H9 (cell line): ENCODE measurements at regions not wholly inside any gene's neighbourhood (a gene's known extent, or its start where the extent isn't known, plus 50 kb on each side); places are given as distances from the start of the nearest gene placed in this dataset.

ENCODE experiments used
- DNase-seq: peaks from one replicate; pipeline ENCODE4 v3.0.0-alpha.2; 2017
- H2AFZ ChIP-seq: one replicate; pipeline ENCODE4 v1.6.1; 2013; ENCODE audit warnings: mild to moderate bottlenecking, low read length, control low read depth, moderate library complexity
- H2AK5ac ChIP-seq: 2 replicates; pipeline ENCODE4 v1.6.1; 2013; ENCODE audit warnings: low read length, control low read depth, mixed read lengths; ENCODE audit not compliant: insufficient read length
- H2BK120ac ChIP-seq: one replicate; pipeline ENCODE4 v1.6.1; 2013; ENCODE audit warnings: low read depth, mild to moderate bottlenecking, low read length, control low read depth, inconsistent platforms; ENCODE audit not compliant: poor library complexity, severe bottlenecking
- H2BK12ac ChIP-seq: 2 replicates; pipeline ENCODE4 v1.6.1; 2013; ENCODE audit warnings: low read length, control low read depth, mixed read lengths, low read depth; ENCODE audit not compliant: insufficient read length
- H2BK15ac ChIP-seq: 2 replicates; pipeline ENCODE4 v1.6.1; 2013; ENCODE audit warnings: low read depth, low read length, control low read depth
- H2BK20ac ChIP-seq: one replicate; pipeline ENCODE4 v1.6.1; 2013; ENCODE audit warnings: low read depth, mild to moderate bottlenecking, low read length, control low read depth, inconsistent platforms; ENCODE audit not compliant: poor library complexity, severe bottlenecking
- H2BK5ac ChIP-seq: 2 replicates; pipeline ENCODE4 v1.6.1; 2013; ENCODE audit warnings: low read length, control low read depth, mixed read lengths; ENCODE audit not compliant: insufficient read length
- H3K14ac ChIP-seq: 2 replicates; pipeline ENCODE4 v1.6.1; 2013; ENCODE audit warnings: low read length, control low read depth; ENCODE audit not compliant: insufficient read depth
- H3K18ac ChIP-seq: 2 replicates; pipeline ENCODE4 v1.6.1; 2013; ENCODE audit warnings: low read depth, mild to moderate bottlenecking, mixed read lengths, low read length, control low read depth; ENCODE audit not compliant: insufficient read length
- H3K23ac ChIP-seq: 2 replicates; pipeline ENCODE4 v1.6.1; 2013; ENCODE audit warnings: low read length, control low read depth, mixed read lengths, low read depth; ENCODE audit not compliant: insufficient read length
- H3K23me2 ChIP-seq: 2 replicates; pipeline ENCODE4 v1.6.1; 2013; ENCODE audit warnings: low read depth, mild to moderate bottlenecking, mixed read lengths, low read length, control low read depth; ENCODE audit not compliant: insufficient read length, poor library complexity, severe bottlenecking
- H3K27ac ChIP-seq: 2 replicates; pipeline ENCODE4 v1.5.1; 2013; ENCODE audit warnings: low read length, control low read depth, mixed read lengths, low read depth; ENCODE audit not compliant: insufficient read length
- H3K27me3 ChIP-seq: 2 replicates; pipeline ENCODE4 v1.6.1; 2013; ENCODE audit warnings: low read length, control low read depth, inconsistent platforms; ENCODE audit not compliant: insufficient read depth
- H3K4ac ChIP-seq: 2 replicates; pipeline ENCODE4 v1.6.1; 2013; ENCODE audit warnings: low read depth, mild to moderate bottlenecking, control low read depth, inconsistent platforms, low read length, moderate library complexity
- H3K4me1 ChIP-seq: 2 replicates; pipeline ENCODE4 v1.6.1; 2013; ENCODE audit warnings: low read length, control low read depth, inconsistent platforms; ENCODE audit not compliant: insufficient read depth
- H3K4me2 ChIP-seq: 2 replicates; pipeline ENCODE4 v1.6.1; 2013; ENCODE audit warnings: low read length, control low read depth, mixed read lengths; ENCODE audit not compliant: insufficient read length, insufficient read depth
- H3K56ac ChIP-seq: 2 replicates; pipeline ENCODE4 v1.6.1; 2013; ENCODE audit warnings: low read depth, mild to moderate bottlenecking, mixed read lengths, low read length, control low read depth; ENCODE audit not compliant: insufficient read length
- H3K79me1 ChIP-seq: 2 replicates; pipeline ENCODE4 v1.6.1; 2013; ENCODE audit warnings: low read depth, mild to moderate bottlenecking, moderate library complexity, low read length, control low read depth, inconsistent platforms; ENCODE audit not compliant: insufficient read depth, poor library complexity, severe bottlenecking
- H3K79me2 ChIP-seq: 2 replicates; pipeline ENCODE4 v1.6.1; 2013; ENCODE audit warnings: low read length, control low read depth, inconsistent platforms; ENCODE audit not compliant: insufficient read depth
- H3K9ac ChIP-seq: 2 replicates; pipeline ENCODE4 v1.6.1; 2013; ENCODE audit warnings: low read length, control low read depth, mixed read lengths; ENCODE audit not compliant: insufficient read length; ENCODE audit errors: extremely low read depth
- H3K9me3 ChIP-seq: one replicate; pipeline ENCODE4 v1.6.1; 2013; ENCODE audit warnings: low read depth, low read length, inconsistent platforms; ENCODE audit not compliant: control insufficient read depth
- H3T11ph ChIP-seq: one replicate; pipeline ENCODE4 v1.6.1; 2013; ENCODE audit warnings: mild to moderate bottlenecking, low read length, control low read depth, inconsistent platforms
- H4K20me1 ChIP-seq: one replicate; pipeline ENCODE4 v1.6.1; 2013; ENCODE audit not compliant: control insufficient read depth, insufficient read length, insufficient read depth
- H4K5ac ChIP-seq: 2 replicates; pipeline ENCODE4 v1.6.1; 2013; ENCODE audit warnings: low read depth, mild to moderate bottlenecking, mixed read lengths, low read length, control low read depth; ENCODE audit not compliant: insufficient read length
- H4K8ac ChIP-seq: replicated peaks from 2 replicates; pipeline ENCODE4 v1.6.1; 2013; ENCODE audit warnings: low read length, control low read depth, mixed read lengths, low read depth; ENCODE audit not compliant: insufficient read length
- H4K91ac ChIP-seq: 2 replicates; pipeline ENCODE4 v1.6.1; 2013; ENCODE audit warnings: low read depth, mild to moderate bottlenecking, moderate library complexity, mixed read lengths, low read length, control low read depth; ENCODE audit not compliant: insufficient read length
- H3K27ac Mint-ChIP-seq, 3 experiments: 2 replicates in 2 of 3; 3 replicates in 1 of 3; pipeline ENCODE4 v1.8.0; 2020 to 2021; ENCODE audit warnings: mixed read lengths in 3 of 3, mild to moderate bottlenecking in 1 of 3, moderate library complexity in 1 of 3
- H3K27me3 Mint-ChIP-seq: 2 replicates; pipeline ENCODE4 v1.8.0; 2021; ENCODE audit warnings: low read depth, mild to moderate bottlenecking, moderate library complexity, mixed read lengths
- H3K36me3 Mint-ChIP-seq, 3 experiments: 2 replicates in 2 of 3; 3 replicates in 1 of 3; pipeline ENCODE4 v1.8.0; 2020 to 2021; ENCODE audit warnings: low read depth in 3 of 3, mixed read lengths in 3 of 3; ENCODE audit not compliant: insufficient read depth in 1 of 3
- H3K4me1 Mint-ChIP-seq, 2 experiments: 2 replicates each; pipeline ENCODE4 v1.8.0; 2020; ENCODE audit warnings: mixed read lengths in 2 of 2
- H3K4me3 Mint-ChIP-seq, 2 experiments: 2 replicates in 1 of 2; 3 replicates in 1 of 2; pipeline ENCODE4 v1.8.0; 2020 to 2021; ENCODE audit warnings: mild to moderate bottlenecking in 2 of 2, mixed read lengths in 2 of 2, moderate library complexity in 1 of 2
- H3K9me3 Mint-ChIP-seq, 2 experiments: 2 replicates in 1 of 2; 3 replicates in 1 of 2; pipeline ENCODE4 v1.8.0; 2020; ENCODE audit warnings: mild to moderate bottlenecking in 2 of 2, mixed read lengths in 2 of 2, moderate library complexity in 1 of 2
- WGBS: extraction: QIAGEN DNeasy Blood & Tissue Kit; methylation state at CpG from one replicate; pipeline ENCODE4 v1.1.7; 2013; ENCODE audit warnings: missing lambda C conversion rate, low lambda C conversion rate, mixed read lengths; ENCODE audit not compliant: insufficient read length; ENCODE audit errors: extremely low coverage; 5-methylcytosine and 5-hydroxymethylcytosine counted together
- TF ChIP-seq, protein P1 (sequence below): fragments of 200-600 bp; sonication (generic); conservative IDR thresholded peaks from 3 replicates; pipeline ENCODE4 v1.8.0; 2021; ENCODE audit warnings: antibody characterized with exemption, mild to moderate bottlenecking

DNA sequence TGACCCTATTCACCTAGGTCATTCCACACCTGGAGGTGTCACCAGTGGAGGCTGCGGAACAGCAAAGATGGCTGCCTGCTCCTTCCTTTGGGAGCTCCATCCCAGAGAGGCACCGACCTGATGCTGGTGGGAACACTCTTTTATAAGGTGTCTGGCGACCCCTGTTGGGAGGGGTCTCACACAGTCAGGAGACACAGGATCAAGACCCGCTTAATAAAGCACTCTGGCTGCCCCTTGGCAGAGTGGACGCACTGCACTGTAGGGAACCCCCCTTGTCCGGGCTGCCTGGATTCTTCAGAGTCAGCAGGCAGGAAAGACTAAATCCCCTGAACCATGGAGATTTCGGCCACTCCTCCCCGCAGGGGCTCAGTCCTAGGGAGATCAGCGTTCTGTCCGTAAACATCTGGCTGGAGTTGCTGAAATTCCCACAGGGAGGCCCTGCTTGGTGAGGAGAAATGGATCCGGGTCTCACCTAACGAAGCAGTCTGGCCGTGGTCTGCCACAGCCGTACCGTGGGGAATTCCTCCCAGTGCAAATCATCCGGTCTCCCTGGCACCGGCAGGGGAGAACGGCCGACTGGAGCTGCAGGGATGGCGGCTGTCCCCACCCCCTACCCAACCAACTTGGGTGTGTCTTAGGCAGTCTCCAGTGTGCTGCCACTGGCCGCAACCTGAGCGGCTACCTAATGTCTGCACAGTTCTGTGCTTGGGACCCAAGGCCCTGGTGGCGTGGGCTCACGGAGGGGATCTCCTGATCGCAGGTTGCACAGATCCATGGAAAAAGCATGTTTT, 66.1 kb downstream of the LSMEM1 start:
- no peak overlapping the region for H3K23ac ChIP-seq
- no peak overlapping the region for H3T11ph ChIP-seq
- no peaks in the 10 kb centered on the region for H3K79me2 ChIP-seq
- no peak overlapping the region for H3K4ac ChIP-seq
- Mint-ChIP-seq H3K27ac (peak overlapping the region in 1 of 3 experiments; percentile 77; a peak in 1 of 7 replicates), H3K4me3 (no peak overlapping the region), H3K9me3 (peaks cover 4 to 10% of the 10 kb centered on the region in 2 experiments; a peak in 4 of 5 replicates), H3K36me3 (peaks cover 0 to 5% (median 3%) of the 10 kb centered on the region in 3 experiments; a peak in 4 of 7 replicates), H3K27me3 (no peaks in the 10 kb centered on the region), H3K4me1 (no peaks in the 10 kb centered on the region)
- H4K5ac ChIP-seq, result no peak overlapping the region
- H3K4me1 ChIP-seq, result no peaks in the 10 kb centered on the region
- H2BK20ac ChIP-seq, result no peak overlapping the region
- H3K14ac ChIP-seq, result no peak overlapping the region
- H3K27ac ChIP-seq, result no peak overlapping the region
- H3K4me2 ChIP-seq, result no peak overlapping the region
- no peak overlapping the region for H4K8ac ChIP-seq
- H2BK120ac ChIP-seq, result no peak overlapping the region
- no peaks in the 10 kb centered on the region for H3K9me3 ChIP-seq
- no peak overlapping the region for H2AK5ac ChIP-seq
- no peak overlapping the region for H3K18ac ChIP-seq
- TF ChIP-seq, protein P1, sequence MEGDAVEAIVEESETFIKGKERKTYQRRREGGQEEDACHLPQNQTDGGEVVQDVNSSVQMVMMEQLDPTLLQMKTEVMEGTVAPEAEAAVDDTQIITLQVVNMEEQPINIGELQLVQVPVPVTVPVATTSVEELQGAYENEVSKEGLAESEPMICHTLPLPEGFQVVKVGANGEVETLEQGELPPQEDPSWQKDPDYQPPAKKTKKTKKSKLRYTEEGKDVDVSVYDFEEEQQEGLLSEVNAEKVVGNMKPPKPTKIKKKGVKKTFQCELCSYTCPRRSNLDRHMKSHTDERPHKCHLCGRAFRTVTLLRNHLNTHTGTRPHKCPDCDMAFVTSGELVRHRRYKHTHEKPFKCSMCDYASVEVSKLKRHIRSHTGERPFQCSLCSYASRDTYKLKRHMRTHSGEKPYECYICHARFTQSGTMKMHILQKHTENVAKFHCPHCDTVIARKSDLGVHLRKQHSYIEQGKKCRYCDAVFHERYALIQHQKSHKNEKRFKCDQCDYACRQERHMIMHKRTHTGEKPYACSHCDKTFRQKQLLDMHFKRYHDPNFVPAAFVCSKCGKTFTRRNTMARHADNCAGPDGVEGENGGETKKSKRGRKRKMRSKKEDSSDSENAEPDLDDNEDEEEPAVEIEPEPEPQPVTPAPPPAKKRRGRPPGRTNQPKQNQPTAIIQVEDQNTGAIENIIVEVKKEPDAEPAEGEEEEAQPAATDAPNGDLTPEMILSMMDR, result peak; percentile 52
- no peak overlapping the region for H2AFZ ChIP-seq
- H3K56ac ChIP-seq, result no peak overlapping the region
- no peak overlapping the region for H4K91ac ChIP-seq
- no peaks in the 10 kb centered on the region for H4K20me1 ChIP-seq
- no CpG with 5 or more reads among the region's 25 CpGs for WGBS
- peak; percentile 62 for DNase-seq
- H3K79me1 ChIP-seq, result no peaks in the 10 kb centered on the region
- H3K27me3 ChIP-seq, result no peaks in the 10 kb centered on the region
- no peak overlapping the region for H2BK5ac ChIP-seq
- H3K9ac ChIP-seq, result no peak overlapping the region
- H3K23me2 ChIP-seq, result no peaks in the 10 kb centered on the region
- H2BK15ac ChIP-seq, result no peak overlapping the region
- H2BK12ac ChIP-seq, result no peak overlapping the region
